Fibroblast of lung (primary cell): ENCODE measurements at regions not wholly inside any gene's neighbourhood (a gene's known extent, or its start where the extent isn't known, plus 50 kb on each side); places are given as distances from the start of the nearest gene placed in this dataset.

ENCODE experiments used
- DNase-seq, 2 donors: peaks; one replicate each; pipeline versions ENCODE4 v3.0.0 to v3.0.0-alpha.2; 2010; ENCODE audit warnings: low read depth in 2 of 2
- H2AFZ ChIP-seq: 2 replicates; pipeline ENCODE4 v1.5.1; 2012; ENCODE audit warnings: low read length, control low read depth, inconsistent platforms
- H3K27ac ChIP-seq: 2 replicates; pipeline ENCODE4 v1.5.1; 2011; ENCODE audit warnings: low read length, control low read depth; ENCODE audit not compliant: insufficient read depth
- H3K27me3 ChIP-seq: 2 replicates; pipeline ENCODE4 v1.5.1; 2011; ENCODE audit warnings: mild to moderate bottlenecking, low read length; ENCODE audit not compliant: control insufficient read depth, insufficient read depth
- H3K36me3 ChIP-seq: 2 replicates; pipeline ENCODE4 v1.5.1; 2011; ENCODE audit warnings: low read length; ENCODE audit not compliant: control insufficient read depth, insufficient read depth
- H3K4me1 ChIP-seq: 2 replicates; pipeline ENCODE4 v1.5.1; 2011; ENCODE audit warnings: low read length; ENCODE audit not compliant: control insufficient read depth, insufficient read depth; ENCODE audit errors: extremely low read depth
- H3K4me2 ChIP-seq: 2 replicates; pipeline ENCODE4 v1.5.1; 2011; ENCODE audit warnings: low read length, control low read depth; ENCODE audit not compliant: insufficient read depth; ENCODE audit errors: extremely low read depth
- H3K4me3 ChIP-seq, 4 experiments: fragments of 200-600 bp in 1 of 4; sonication (generic) in 1 of 4; replicated peaks in 1 of 4; 2 replicates each; pipeline ENCODE4 v1.5.1; 2011 to 2016; ENCODE audit warnings: low read length in 4 of 4, low read depth in 3 of 4, mild to moderate bottlenecking in 3 of 4, control low read depth in 2 of 4, inconsistent platforms in 1 of 4, mixed read lengths in 1 of 4; ENCODE audit not compliant: insufficient read depth in 1 of 4; ENCODE audit errors: control extremely low read depth in 1 of 4
- H3K79me2 ChIP-seq: 2 replicates; pipeline ENCODE4 v1.5.1; 2012; ENCODE audit warnings: mild to moderate bottlenecking, low read length, inconsistent platforms; ENCODE audit not compliant: control insufficient read depth, insufficient read depth
- H3K9ac ChIP-seq: 2 replicates; pipeline ENCODE4 v1.5.1; 2011; ENCODE audit warnings: mild to moderate bottlenecking, low read length, control low read depth; ENCODE audit not compliant: insufficient read depth
- H3K9me3 ChIP-seq: 2 replicates; pipeline ENCODE4 v1.5.1; 2012; ENCODE audit warnings: low read depth, low read length; ENCODE audit not compliant: control insufficient read depth, insufficient read depth
- H4K20me1 ChIP-seq: 2 replicates; pipeline ENCODE4 v1.5.1; 2011; ENCODE audit warnings: low read length; ENCODE audit not compliant: control insufficient read depth, insufficient read depth; ENCODE audit errors: extremely low read depth
- EZH2 ChIP-seq: IDR thresholded peaks from 2 replicates; pipeline ENCODE4 v1.5.1; 2012; ENCODE audit warnings: low read length, control low read depth, mild to moderate bottlenecking; ENCODE audit errors: missing control alignments
- TF ChIP-seq, protein P1 (sequence below), 2 donors: IDR thresholded peaks in 1 of 2; conservative IDR thresholded peaks in 1 of 2; 1 replicate in 1 of 2; 2 replicates in 1 of 2; pipeline ENCODE4 v1.5.1; 2011 to 2012; ENCODE audit warnings: low read length in 2 of 2, control low read depth in 1 of 2, inconsistent platforms in 1 of 2, low read depth in 1 of 2, mild to moderate bottlenecking in 1 of 2

DNA sequence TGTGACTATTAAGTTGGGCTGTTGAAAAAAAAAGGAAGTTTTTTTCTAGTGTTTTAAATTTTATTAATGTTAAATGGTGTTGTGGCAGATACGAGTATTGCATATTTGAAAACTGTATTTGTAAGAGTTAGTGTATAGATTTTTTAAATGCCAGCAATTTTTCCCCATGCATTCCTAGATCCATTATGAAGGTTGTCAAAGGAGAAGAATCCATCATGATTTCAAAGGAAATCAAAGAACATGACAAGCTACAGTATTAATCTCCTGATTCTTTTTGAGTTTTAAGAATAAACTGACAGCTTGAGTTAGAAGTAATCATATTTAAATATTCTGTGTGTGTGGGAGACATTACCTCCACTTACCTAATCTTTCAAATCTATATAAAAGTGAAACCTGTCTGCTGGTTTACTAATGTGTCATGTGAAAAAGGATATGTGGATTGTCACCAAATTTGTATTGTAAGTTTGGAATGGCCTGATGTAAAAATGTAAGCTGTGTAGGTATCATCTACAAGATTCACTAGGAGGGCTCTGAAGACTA is 111.0 kb upstream of the HS3ST5 start:
- Histone ChIP-seq H3K36me3 (no peaks in the 10 kb centered on the region), H2AFZ (no peak overlapping the region)
- TF ChIP-seq EZH2: no peak
- TF ChIP-seq, protein P1, sequence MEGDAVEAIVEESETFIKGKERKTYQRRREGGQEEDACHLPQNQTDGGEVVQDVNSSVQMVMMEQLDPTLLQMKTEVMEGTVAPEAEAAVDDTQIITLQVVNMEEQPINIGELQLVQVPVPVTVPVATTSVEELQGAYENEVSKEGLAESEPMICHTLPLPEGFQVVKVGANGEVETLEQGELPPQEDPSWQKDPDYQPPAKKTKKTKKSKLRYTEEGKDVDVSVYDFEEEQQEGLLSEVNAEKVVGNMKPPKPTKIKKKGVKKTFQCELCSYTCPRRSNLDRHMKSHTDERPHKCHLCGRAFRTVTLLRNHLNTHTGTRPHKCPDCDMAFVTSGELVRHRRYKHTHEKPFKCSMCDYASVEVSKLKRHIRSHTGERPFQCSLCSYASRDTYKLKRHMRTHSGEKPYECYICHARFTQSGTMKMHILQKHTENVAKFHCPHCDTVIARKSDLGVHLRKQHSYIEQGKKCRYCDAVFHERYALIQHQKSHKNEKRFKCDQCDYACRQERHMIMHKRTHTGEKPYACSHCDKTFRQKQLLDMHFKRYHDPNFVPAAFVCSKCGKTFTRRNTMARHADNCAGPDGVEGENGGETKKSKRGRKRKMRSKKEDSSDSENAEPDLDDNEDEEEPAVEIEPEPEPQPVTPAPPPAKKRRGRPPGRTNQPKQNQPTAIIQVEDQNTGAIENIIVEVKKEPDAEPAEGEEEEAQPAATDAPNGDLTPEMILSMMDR (conservative IDR thresholded peaks at IDR 0.05 in 1 of 2, IDR thresholded peaks at IDR 0.05 in 1 of 2; ENCODE audit: low read depth in 1 of 2, low read length in 2 of 2): no peak

DNA sequence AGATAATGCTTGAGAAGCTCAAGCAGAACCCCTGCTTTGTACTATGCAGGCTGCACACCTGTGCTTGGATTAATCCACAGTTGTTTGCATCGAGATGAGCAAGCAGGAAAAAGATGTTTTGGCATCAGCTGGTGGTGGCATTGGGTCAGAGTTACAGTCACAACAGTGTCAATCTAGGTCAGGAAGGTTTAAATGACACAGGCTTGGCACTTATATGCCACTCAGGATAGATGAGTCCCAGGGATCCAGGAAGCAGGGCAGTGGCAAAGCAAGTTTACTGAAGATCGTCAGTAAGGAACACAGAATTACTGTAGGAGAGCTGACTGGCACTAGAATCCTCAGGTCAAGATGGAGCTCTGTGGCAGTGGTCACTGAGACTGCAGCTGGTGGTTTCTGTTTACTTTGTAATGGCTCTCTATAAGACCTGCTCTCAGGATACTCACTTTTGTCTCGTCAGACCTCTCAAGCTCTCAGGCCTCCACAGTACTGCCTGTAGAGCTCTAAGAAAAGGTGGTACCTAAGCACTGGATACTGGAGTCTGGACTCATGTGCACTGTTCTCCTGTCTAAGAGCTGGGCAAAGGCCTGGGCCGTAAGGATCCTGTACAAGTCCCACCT is 110.1 kb upstream of the HS3ST5 start:
- DNase-seq: no peak
- no peaks in the 10 kb centered on the region for H3K79me2 ChIP-seq
- no peak for TF ChIP-seq EZH2
- TF ChIP-seq, protein P1 (conservative IDR thresholded peaks at IDR 0.05 in 1 of 2, IDR thresholded peaks at IDR 0.05 in 1 of 2; ENCODE audit: low read depth in 1 of 2, low read length in 2 of 2): no peak
- no peak overlapping the region for H3K9ac ChIP-seq
- no peaks in the 10 kb centered on the region for H3K9me3 ChIP-seq
- no peaks in the 10 kb centered on the region for H4K20me1 ChIP-seq
- H3K27ac ChIP-seq: no peak overlapping the region
- H3K4me3 ChIP-seq: no peak overlapping the region
- H2AFZ ChIP-seq: no peak overlapping the region
- no peak overlapping the region for H3K4me2 ChIP-seq
- no peaks in the 10 kb centered on the region for H3K4me1 ChIP-seq
- no peaks in the 10 kb centered on the region for H3K36me3 ChIP-seq
- no peaks in the 10 kb centered on the region for H3K27me3 ChIP-seq

More for the DNA sequence above, 111.0 kb upstream of the HS3ST5 start:
- H3K27me3 ChIP-seq: no peaks in the 10 kb centered on the region
- H3K9me3 ChIP-seq: no peaks in the 10 kb centered on the region
- no peaks in the 10 kb centered on the region for H3K79me2 ChIP-seq
- no peaks in the 10 kb centered on the region for H3K4me1 ChIP-seq
- H3K9ac ChIP-seq: no peak overlapping the region
- H4K20me1 ChIP-seq: no peaks in the 10 kb centered on the region
- no peak overlapping the region for H3K4me2 ChIP-seq
- no peak overlapping the region for H3K4me3 ChIP-seq
- no peak overlapping the region for H3K27ac ChIP-seq
- DNase-seq: no peak

DNA sequence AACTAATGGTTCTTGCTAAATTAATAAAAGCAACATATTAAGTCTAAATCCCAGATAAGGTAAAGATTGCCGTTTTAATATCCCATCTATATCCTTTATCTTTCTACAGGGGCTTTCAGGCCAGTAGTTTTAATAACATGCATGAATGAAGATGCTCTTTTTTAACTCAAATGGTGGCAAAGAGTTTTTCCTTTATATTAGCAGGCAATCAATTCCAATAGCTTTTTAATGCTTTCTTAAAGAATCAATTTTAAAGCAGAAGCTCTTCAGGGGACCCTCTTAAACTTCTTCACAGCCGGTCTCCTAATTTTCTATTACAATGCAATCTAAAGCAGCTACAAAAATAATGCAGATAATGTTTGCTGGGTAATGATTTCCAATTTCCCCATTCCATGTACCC is 107.8 kb upstream of the HS3ST5 start:
- Histone ChIP-seq H3K4me2 (no peak overlapping the region), H3K36me3 (no peaks in the 10 kb centered on the region), H3K9me3 (no peaks in the 10 kb centered on the region), H3K27ac (no peak overlapping the region), H3K79me2 (no peaks in the 10 kb centered on the region), H2AFZ (no peak overlapping the region), H3K9ac (no peak overlapping the region), H3K27me3 (no peaks in the 10 kb centered on the region), H4K20me1 (no peaks in the 10 kb centered on the region), H3K4me3 (no peak overlapping the region), H3K4me1 (no peaks in the 10 kb centered on the region)
- no peak for TF ChIP-seq EZH2
- TF ChIP-seq, protein P1 (conservative IDR thresholded peaks at IDR 0.05 in 1 of 2, IDR thresholded peaks at IDR 0.05 in 1 of 2; ENCODE audit: low read depth in 1 of 2, low read length in 2 of 2): no peak
- DNase-seq: no peak
